ENCODE measurements at regions not wholly inside any gene's neighbourhood (a gene's known extent, or its start where the extent isn't known, plus 50 kb on each side); places are given as distances from the start of the nearest gene placed in this dataset.

- no peak for DNase-seq (ENCODE audit: low read depth)
- no peak for TF ChIP-seq CTCF (IDR thresholded peaks at IDR 0.05; ENCODE audit: control insufficient read depth, extremely low read depth, insufficient read depth)
- no peak overlapping the region for H3K4me3 ChIP-seq (ENCODE audit: low read depth, low read length)
Observed at GRCh38 chr4:41446981-41447725, 90.8 kb upstream of the LIMCH1 start.

- TF ChIP-seq CTCF (IDR thresholded peaks at IDR 0.05; ENCODE audit: control insufficient read depth, extremely low read depth, insufficient read depth): no peak
- no peak for DNase-seq (ENCODE audit: low read depth)
- no peak overlapping the region for H3K4me3 ChIP-seq (ENCODE audit: low read depth, low read length)
Observed at GRCh38 chr4:41448934-41449333, 89.0 kb upstream of the LIMCH1 start.

GRCh38 chr4:41451961-41452360, 86.0 kb upstream of the LIMCH1 start:
- TF ChIP-seq CTCF (IDR thresholded peaks at IDR 0.05; ENCODE audit: control insufficient read depth, extremely low read depth, insufficient read depth): no peak
- no peak overlapping the region for H3K4me3 ChIP-seq (ENCODE audit: low read depth, low read length)
- DNase-seq (ENCODE audit: low read depth): no peak

- DNase-seq (ENCODE audit: low read depth): no peak
- TF ChIP-seq CTCF (IDR thresholded peaks at IDR 0.05; ENCODE audit: control insufficient read depth, extremely low read depth, insufficient read depth): no peak
- no peak overlapping the region for H3K4me3 ChIP-seq (ENCODE audit: low read depth, low read length)
Observed at GRCh38 chr4:41452484-41453225, 85.3 kb upstream of the LIMCH1 start.

- no peak overlapping the region for H3K4me3 ChIP-seq (ENCODE audit: low read depth, low read length)
- DNase-seq (ENCODE audit: low read depth): no peak
- no peak for TF ChIP-seq CTCF (IDR thresholded peaks at IDR 0.05; ENCODE audit: control insufficient read depth, extremely low read depth, insufficient read depth)
Observed at GRCh38 chr4:41454423-41454822, 83.5 kb upstream of the LIMCH1 start.

- no peak for DNase-seq (ENCODE audit: low read depth)
- TF ChIP-seq CTCF (IDR thresholded peaks at IDR 0.05; ENCODE audit: control insufficient read depth, extremely low read depth, insufficient read depth): no peak
- H3K4me3 ChIP-seq (ENCODE audit: low read depth, low read length): no peak overlapping the region
Observed at GRCh38 chr4:41455206-41455605, 82.8 kb upstream of the LIMCH1 start.
